ENCODE measurements at regions not wholly inside any gene's neighbourhood (a gene's known extent, or its start where the extent isn't known, plus 50 kb on each side); places are given as distances from the start of the nearest gene placed in this dataset.
"Not testable (repeated sequence)": the region's sequence is repeated elsewhere in the genome, so short reads cannot be mapped to it uniquely, and the experiment has no call there.

DNA sequence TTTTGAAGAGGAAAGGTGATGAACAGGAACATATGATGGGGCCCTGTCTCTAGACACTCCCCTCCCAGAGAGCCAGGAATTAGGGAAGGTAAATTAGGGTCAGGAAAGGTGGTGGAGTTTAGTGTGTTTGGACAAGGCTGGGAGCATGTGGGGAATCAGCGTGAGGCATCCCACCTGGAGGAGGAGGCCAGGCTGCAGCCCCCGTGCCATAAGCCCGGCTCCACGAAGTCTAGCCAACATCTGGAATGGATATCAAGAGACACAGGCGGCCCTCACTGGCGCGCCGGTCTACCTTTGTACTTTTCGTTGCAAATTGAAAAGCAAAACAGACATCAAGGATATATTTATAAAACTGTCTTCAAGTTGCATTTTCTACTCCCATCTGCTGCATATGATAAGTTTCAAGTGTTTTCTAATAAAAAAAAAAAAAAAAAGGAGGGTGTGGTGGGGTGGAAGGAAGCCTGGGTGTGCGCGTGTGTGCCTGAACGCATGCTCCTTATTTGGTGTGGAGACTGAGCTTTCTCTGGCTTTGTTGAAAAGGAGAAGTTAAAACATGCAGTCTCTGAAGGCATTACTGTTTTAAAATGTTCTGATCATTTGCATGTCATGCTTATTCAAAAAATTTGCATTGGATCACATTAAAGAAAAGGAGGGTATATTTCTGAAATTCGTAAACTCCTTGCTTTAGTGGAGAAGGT is 546.7 kb upstream of the ID2 start:
- DNase-seq: peak; percentile 84

DNA sequence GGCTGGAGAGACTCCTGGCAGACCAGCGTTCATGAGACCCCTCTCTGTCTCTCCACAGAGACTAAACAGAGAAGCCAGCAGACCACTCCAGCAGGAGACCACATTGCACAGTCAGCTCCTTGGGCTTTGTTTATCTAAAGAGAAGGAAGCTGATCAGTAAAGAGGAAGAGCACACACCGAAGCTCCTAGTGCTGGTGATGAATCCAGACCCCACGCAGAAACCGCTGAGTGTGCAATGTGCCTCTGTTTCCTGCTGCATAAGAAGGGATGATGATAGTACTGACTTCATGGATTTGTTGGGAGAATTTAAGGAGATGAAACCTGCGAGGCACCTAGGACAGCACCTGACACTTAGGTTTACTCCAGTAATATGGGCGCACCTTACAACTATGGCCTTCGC is 544.1 kb upstream of the ID2 start:
- no peak for DNase-seq

DNA sequence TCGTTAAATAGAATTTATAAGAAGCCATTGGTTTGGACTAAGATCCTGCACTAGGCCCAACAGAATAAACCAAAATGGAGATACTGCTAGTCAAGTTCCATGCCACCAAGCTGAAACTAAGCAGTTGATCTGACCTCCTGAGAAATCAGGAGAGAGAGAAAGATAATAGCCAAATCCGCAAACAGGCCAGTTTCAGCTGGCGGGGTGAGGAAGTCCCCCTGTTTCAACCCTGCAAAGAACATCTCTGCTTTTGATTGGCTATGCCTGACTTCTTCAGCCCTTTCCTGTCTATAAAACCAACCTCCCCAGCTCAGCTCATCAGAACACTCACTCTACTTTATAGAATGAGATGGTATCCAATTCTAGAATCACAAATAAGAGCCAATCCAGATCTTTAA is 543.3 kb upstream of the ID2 start:
- no peak for DNase-seq

DNA sequence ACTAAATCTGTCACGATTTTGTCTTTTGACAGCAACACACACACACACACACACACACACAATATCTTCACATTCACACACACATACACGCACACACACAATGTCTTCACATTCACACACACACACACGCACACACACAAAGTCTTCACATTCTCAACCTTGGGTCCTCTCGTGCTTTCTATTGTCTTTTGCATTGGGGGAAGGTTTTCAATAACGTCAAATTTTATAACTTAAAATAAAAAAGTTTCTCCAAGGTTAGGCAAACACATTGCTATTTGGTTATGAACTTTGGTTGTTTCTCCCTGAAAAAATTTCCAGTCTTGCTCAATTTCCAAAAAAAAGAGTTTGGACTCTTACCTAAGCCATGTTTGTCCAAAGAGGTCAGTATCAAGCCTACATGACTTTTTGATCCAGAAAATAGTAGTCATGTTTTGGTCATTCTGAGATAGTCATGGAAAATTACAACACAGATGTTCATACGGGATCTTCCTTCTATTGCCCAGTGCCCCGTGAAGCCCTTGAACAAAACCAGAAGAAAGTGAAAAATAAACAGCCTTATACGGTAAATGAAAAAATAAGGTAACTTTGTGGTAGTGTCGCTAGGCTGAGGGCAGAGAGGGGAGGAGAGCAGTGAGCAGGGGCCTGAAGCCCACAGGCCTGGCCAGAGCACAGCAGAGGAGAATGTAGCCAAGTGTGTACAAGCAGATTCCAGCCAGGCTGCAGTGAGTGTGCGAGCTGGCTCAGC is 542.8 kb upstream of the ID2 start:
- DNase-seq: no peak

DNA sequence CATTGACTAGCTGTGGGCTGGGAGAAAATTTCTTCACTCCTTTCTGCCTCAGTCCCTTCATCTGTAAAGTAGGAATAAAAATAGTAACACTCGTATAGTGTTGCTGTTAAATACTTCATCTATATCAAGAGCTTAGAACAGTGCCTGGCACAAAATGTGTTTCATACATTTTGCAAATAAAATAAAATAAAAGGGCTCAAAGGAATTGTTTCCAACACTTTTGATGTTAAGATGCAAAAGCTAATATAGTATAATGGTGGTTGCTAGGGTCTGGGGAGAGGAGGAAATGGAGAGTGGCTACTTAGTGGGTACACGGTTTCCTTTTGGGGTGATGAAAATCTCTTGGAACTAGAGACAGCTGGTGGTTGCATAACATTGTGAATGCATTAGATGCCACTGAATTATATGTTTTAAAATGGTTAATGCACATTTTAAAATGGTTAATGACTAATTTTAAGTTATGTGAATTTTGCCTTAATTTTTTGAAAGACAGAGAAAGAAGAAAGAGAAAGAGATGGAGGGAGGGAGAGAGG is 542.1 kb upstream of the ID2 start:
- DNase-seq: no peak

DNA sequence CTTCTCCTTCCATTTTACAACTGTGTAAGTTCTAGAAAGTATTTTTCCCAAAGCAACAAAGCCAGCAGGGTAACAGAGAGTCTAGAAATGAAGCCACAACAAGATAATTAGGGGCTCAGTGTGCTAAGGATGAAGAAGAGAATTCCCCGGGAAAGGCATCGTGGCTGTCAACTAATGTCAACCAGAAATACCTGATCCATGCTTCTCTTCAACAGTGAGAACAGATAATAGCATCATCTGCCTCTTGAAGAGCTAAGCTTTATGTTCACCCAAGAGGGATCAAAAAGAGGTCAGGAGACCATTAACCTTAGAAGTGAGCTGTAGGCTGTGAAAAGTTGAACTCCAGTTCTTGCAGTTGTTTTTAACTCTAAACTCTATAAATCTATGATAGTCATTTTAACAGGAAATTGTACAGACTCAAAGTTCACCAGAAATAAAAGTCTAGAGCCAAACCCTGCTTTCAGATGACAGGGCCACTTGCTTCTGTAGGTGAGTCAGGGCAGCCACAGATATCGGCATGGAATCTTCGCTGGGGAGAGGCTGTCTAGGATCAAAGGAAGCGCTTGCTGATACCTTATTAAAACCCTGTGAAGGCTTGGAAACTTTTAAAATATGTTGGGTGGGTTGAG is 540.7 kb upstream of the ID2 start:
- DNase-seq: no peak

DNA sequence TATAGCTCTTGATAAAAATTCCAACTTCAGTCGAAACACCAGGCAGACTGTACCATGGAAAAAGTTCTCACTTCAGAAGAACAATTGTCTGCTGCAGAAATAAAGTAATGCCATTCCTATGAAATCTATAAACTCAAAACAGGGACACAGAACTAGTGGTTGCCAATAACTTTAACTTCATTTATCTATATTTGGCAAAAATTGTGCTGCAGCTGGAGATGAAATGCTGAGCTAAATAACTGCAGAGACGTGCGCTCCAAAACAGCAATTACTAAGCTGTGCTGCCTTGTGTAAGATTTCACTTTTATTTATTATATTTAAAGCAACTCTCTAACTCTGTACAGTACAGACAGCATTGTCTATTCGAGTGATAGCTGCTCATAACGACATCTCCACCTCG is 540.1 kb upstream of the ID2 start:
- DNase-seq: no peak

DNA sequence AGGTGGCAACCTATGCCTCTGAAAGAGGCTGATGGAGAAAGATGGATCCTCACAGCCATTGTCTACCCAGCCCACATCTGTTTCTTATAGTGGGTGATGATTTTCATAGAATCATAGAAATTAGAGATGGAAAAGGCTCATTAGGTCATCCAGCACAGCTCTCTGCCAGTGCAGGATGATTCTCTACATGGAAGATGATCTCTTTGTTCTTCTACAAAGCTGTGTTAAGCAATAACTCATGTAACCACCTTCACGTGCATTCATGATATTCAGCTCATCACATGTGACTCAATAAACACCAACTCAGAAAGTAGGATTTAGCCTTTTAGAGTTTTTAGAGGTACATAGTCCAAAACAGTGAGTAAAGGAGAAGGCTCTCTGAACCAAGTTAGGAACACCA is 539.4 kb upstream of the ID2 start:
- no peak for DNase-seq

DNA sequence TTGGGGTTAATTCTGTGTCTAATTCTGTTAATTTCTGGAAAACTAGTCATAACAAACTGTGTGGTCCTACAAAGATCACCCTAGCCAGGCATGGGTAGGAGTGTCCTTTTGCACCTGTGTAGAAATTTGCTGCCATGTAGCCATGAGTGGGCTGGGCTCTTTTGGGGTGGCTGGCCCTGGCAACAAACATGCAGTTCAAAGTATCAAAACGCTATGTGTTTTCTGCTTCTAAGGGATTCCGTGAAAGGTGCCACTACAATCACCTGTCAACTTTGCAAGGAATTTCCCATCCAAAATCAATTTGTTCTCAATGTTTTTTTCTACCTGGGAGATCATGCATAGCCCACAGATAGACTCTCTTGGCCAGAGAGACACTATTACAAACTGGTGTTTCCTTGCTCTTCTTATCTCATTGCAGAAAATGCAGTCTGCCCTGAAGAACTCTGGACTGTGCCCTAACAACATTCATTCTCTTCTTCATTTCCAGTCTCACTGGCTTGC is 537.7 kb upstream of the ID2 start:
- no peak for DNase-seq

DNA sequence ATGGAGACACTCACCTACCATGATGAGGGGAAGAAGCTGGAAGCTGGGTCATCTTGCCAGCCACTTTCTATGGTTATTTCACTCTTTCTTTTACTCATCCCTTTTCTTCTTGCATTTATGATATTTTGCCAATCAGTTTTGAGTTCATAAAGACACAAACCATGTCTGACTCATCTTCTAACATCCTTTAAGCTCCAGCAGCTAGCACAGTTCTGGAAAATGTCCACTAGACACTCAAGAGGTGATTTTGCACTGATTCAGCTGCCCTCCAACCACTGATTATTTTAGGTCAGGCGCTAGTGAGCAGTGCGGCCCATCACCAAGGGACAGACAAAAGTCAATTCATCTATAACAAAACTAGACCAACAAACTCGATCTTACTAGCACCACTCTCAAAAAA is 537.1 kb upstream of the ID2 start:
- DNase-seq: no peak

DNA sequence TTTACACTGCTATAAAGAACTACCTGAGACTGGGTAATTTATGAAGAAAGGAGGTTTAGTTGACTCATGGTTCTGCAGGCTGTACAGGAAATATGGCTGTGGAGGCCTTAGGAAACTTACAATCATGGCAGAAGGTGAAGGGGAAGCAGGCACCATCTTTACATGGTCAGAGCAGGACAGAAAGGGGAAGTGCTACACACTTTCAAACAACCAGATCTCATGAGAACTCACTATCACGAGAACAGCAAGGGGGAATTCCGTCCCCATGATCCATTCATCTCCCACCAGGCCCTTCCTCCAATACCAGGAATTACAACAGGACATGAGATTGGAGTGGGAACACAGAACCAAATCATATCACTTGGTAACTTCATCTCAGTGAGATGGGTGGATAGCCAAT is 536.5 kb upstream of the ID2 start:
- DNase-seq: not testable (repeated sequence)

DNA sequence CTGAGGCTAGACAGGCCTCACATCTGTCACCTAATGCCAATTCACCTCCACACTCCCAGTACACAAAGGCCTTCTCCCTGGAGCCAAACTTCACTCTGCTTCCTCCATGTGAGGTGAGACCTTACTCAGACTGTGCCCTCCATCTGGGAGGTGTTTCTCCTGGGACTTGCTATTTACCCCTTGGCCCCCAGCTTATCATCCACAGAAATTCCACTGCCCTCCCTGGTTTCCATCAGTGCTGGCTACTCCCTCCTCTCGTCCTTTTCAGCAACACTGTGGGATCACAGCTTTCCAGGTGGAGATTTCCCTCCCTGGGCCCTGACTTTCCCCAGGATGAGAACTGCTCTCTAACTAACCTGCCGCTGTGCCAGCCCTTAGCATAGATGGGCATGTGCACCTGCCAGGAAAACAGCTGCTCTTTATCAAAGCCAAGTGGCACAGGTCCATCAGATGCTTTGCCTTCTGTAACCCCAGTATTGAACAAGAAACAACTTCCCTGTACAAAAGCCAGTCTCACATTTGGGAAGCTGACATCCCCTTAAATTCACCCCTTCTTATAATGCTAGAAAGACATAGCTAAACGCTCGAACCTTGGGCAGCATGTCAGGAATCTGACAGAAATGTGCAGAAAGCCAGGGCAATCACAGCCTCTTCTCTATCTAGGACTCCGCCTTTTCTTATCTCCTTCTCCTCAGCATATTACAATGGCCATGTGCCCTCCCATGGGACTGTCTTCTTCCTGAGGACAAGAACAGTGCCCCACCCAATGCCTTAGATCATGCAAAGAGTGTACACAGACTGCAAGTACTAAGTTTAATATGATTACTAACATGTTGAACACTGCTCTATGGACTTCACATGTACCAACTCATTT is 535.5 kb upstream of the ID2 start:
- DNase-seq: peak; percentile 81

DNA sequence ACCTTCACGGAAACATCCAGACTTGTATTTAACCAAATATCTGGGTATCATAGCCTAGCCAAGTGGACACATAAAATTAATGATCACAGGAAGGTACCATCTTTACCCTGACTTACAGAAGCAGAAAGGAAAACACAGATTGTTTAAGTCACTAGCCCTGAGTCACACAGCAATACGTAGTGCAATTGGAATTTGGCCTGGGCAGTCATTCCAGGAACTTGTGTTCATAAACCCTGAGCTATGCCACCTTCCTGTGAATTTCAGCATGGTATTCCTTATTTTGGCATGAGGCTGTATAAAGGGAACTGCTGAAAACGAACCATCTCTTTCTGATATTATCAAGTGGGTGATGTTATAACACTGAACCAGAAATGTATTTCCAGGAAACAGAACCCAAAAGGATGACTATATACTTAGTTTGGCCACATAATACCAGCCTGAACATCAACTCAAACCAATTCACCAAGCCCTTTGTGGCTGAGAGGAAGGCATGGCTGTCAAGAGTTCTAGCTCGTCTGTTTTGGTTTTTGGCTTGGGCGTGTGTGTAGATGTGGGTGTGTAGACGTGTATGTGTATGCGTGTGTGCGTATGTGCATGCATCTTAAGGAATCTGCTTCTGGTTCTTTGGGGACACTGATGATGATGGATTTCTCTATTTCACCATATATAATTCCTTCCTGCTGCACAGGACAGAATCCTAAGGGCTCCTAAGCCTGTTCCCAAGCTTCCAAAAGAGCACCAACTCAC is 533.4 kb upstream of the ID2 start:
- no peak for DNase-seq

DNA sequence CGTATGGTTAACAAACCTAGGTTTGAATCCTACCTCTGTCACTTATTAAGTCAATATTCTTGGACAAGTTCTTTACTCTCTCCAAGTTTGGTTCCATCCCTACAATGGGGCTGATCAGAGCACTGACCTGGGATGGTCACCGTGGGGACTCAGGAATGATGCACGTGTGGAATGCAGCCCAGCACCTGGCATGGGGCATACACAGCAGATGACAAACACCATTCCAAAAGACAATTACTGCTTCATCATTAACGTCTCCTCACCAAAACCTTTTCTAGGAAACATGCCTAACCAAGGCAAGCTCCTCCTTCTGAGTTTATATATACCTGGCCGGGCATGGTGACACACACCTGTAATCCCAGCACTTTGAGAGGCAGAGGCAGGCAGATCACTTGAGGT is 532.9 kb upstream of the ID2 start:
- no peak for DNase-seq

DNA sequence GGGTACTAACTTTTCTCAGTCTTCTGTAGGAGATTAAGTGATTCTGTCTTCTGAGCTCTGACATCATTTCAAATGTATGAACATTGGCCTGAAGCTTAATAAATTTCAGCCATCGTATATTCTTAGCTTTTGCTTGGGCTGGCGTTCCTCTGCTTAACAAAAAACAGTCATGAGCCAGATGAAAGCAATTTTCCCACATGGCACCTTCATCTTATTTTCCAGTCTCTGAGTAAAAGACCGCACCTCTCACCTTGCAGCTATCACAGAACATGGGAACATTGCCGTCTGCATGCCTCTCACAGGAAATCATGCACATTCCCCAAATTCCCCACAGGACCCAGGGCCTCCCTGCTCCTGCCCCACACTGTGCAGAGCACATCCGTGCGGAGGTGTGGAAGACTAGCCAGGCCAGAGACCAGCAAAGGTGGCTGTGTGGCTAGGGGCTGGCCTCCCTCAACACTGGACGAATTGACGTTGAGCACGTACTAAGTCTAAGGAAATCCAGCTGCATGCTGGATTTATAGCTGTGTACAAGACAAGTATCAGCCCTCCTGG is 531.8 kb upstream of the ID2 start:
- DNase-seq: no peak

DNA sequence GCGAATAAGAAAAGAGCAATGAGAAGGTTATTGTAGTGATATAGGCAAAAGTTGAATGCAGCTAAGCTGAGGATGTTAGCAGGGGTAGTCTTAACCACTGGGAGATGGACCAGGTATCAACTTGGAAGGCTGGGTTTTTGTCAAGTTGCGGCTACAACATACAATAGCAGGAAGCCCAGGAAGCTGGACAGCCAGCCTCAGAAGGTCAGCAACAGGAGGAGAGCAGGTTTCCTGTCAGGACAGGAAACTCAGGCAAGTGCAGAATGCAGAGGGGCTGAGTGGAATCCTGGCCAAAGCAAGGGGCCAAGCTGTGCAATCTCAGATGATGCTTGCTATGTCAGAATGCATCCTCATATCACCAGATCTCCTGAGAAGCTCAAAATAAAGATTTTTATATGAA is 530.0 kb upstream of the ID2 start:
- DNase-seq: no peak

DNA sequence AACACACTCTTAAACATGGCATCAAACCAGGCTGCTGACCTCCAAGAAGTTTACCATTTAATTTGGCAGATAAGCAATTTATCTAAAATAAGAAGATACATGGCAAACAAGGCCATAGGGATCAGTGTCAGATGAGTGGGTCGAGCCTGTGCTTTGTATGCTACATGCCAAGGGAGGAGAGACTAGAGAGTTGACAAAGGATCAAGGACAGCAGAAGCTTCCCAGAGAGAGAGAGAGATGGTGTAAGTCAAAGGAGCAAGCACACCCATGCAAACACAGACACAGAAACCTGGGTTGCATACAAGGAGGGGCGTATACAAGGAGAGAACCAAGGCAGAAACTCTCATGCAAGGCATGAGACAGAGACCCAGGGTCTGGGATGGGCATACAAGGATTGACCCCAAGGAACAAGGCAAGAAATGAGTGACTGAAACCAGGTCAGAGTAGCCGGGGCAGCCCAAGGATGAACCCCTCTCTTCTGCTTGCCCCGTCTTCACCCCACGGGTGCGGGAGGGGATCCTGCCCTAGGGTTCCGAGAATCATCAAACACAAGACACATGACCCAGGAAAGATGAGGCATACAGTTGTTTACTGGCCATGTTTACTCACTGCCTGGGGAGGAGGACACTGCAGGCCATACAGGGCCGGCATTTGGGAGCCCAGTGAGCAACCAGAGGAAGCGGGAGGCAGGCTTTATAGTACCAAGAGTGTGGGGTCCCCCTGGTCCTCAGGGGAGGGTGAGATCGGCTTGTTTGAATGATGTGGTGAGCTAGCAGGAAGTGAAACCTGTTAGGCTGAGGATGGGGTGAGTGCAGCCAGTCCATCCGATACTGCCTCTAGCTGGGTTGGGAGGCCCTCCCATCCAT is 529.2 kb upstream of the ID2 start:
- no peak for DNase-seq

DNA sequence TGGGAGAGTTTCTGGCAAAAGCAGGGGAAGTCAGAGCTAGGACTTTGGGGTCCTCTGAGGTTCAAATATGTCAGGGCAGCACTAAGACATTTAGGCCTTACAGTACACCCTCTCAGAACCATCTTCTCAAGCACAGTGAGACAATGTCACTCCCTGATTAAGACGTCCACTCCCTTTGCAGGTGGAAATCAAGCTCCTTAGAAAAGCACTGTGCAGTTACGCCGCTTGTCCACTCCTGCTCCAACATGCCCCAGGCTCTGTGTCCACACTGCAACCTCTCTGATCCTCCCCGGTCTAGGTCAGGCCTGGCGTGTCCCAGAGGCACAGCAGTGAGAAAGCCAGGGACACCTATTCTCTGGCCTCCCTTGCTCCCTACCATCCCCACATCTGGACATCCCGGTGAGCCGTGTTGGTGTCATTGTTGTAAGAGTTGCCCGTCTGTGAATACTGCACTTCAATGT is 528.6 kb upstream of the ID2 start:
- DNase-seq: no peak

DNA sequence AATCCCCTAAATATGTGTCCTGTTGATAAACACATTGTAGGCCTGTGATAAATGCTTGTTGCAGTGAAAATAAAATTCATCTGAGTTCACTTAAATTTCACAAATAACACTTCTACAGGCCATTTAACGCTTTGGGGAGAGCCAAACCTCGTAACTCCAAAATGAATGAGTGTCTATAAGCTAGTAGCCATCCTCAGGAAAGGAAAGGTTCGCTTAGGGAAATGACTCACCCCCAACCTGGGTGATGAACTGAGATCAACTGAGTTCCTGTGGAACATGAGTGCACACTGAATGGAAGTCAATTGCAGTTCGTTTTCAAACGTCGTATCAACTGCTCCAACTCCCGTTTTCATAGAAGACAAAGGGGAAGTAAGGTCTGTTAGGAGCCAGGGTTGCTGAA is 527.6 kb upstream of the ID2 start:
- DNase-seq: no peak

DNA sequence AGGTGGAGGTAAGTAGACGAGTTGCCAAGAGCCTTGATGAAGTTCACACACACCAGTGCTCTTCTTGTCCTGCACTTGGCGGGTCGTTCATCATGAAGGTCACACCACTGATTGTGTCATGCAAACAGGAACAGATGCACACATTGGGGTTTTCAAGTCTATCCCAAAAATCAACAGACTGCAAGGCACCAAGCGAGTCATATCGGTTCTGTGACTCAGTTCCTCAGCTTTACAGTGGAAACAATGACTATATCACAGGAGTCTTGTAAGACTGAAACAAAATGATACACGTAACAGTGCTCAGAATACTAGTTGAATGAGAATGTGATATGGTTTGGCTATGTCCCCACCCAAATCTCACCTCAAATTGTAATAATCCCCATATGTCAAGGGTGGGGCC is 526.9 kb upstream of the ID2 start:
- DNase-seq: no peak

All from NCI-H1105 (cell line).